GM23338 (cell line): ENCODE measurements at regions not wholly inside any gene's neighbourhood (a gene's known extent, or its start where the extent isn't known, plus 50 kb on each side); places are given as distances from the start of the nearest gene placed in this dataset.

ENCODE experiments used
- ATAC-seq: fragments of 200-7000 bp; cut with Tn5 transposase; 3 replicates; pipeline ENCODE4 v1.9.1; 2020
- DNase-seq: peaks from one replicate; pipeline ENCODE4 v3.0.0-alpha.2; 2015; ENCODE audit warnings: low spot score
- H2AFZ ChIP-seq: fragments of 200-600 bp; sonication (generic); 2 replicates; pipeline ENCODE4 v1.8.0; 2016; ENCODE audit warnings: antibody characterized with exemption, mild to moderate bottlenecking, moderate library complexity
- H3F3A ChIP-seq: fragments of 200-600 bp; sonication (generic); replicated peaks from 2 replicates; pipeline ENCODE4 v1.8.0; 2017; ENCODE audit warnings: antibody characterized with exemption, mixed run types, low read depth
- H3K27ac ChIP-seq: fragments of 200-600 bp; sonication (generic); 2 replicates; pipeline ENCODE4 v1.6.1; 2016; ENCODE audit warnings: low read depth
- H3K27me3 ChIP-seq: fragments of 200-600 bp; sonication (generic); 2 replicates; pipeline ENCODE4 v1.8.0; 2016; ENCODE audit warnings: mild to moderate bottlenecking, mixed run types, moderate library complexity; ENCODE audit not compliant: insufficient read depth
- H3K36me3 ChIP-seq: fragments of 200-600 bp; sonication (generic); 2 replicates; pipeline ENCODE4 v1.8.0; 2016; ENCODE audit warnings: mild to moderate bottlenecking; ENCODE audit not compliant: insufficient read depth
- H3K4me1 ChIP-seq: fragments of 200-600 bp; sonication (generic); 2 replicates; pipeline ENCODE4 v1.8.0; 2016; ENCODE audit warnings: mild to moderate bottlenecking, moderate library complexity; ENCODE audit not compliant: insufficient read depth
- H3K4me2 ChIP-seq: fragments of 200-600 bp; sonication (generic); 2 replicates; pipeline ENCODE4 v1.7.1; 2017; ENCODE audit warnings: mixed run types
- H3K4me3 ChIP-seq: fragments of 200-600 bp; sonication (generic); 2 replicates; pipeline ENCODE4 v1.6.1; 2016; ENCODE audit warnings: mixed run types
- H3K79me2 ChIP-seq: fragments of 200-600 bp; sonication (generic); replicated peaks from 2 replicates; pipeline ENCODE4 v1.8.0; 2017; ENCODE audit warnings: mild to moderate bottlenecking; ENCODE audit not compliant: insufficient read depth
- H3K9me2 ChIP-seq: fragments of 200-600 bp; sonication (generic); 2 replicates; pipeline ENCODE4 v1.8.0; 2017; ENCODE audit not compliant: insufficient read depth
- H4K20me1 ChIP-seq: fragments of 200-600 bp; sonication (generic); replicated peaks from 2 replicates; pipeline ENCODE4 v1.8.0; 2017; ENCODE audit warnings: mild to moderate bottlenecking; ENCODE audit not compliant: insufficient read depth
- H3K27ac Mint-ChIP-seq: 2 replicates; pipeline ENCODE4 v1.8.0; 2020; ENCODE audit warnings: inconsistent platforms, mild to moderate bottlenecking, moderate library complexity, mixed read lengths
- H3K27me3 Mint-ChIP-seq: 3 replicates; pipeline ENCODE4 v1.8.0; 2022; ENCODE audit warnings: low read depth, mild to moderate bottlenecking, moderate library complexity, mixed read lengths, inconsistent platforms; ENCODE audit not compliant: insufficient read depth, poor library complexity
- H3K36me3 Mint-ChIP-seq: 3 replicates; pipeline ENCODE4 v1.8.0; 2021; ENCODE audit warnings: low read depth, mild to moderate bottlenecking, inconsistent platforms, moderate library complexity, mixed read lengths
- H3K4me1 Mint-ChIP-seq: 3 replicates; pipeline ENCODE4 v1.8.0; 2020; ENCODE audit warnings: mild to moderate bottlenecking, inconsistent platforms, mixed read lengths
- H3K4me3 Mint-ChIP-seq: 3 replicates; pipeline ENCODE4 v1.8.0; 2021; ENCODE audit warnings: moderate library complexity, mild to moderate bottlenecking, inconsistent platforms, mixed read lengths
- H3K9me3 Mint-ChIP-seq: 3 replicates; pipeline ENCODE4 v1.8.0; 2020; ENCODE audit warnings: moderate library complexity, mild to moderate bottlenecking, inconsistent platforms, mixed read lengths
- EZH2 ChIP-seq: fragments of 200-600 bp; sonication (generic); IDR thresholded peaks from one replicate; pipeline ENCODE4 v1.8.0; 2017; ENCODE audit warnings: antibody characterized with exemption, mild to moderate bottlenecking, low read depth; ENCODE audit not compliant: unreplicated experiment
- JUNB ChIP-seq: IDR thresholded peaks from one replicate; pipeline ENCODE4 v1.6.1; 2016; ENCODE audit warnings: antibody characterized with exemption; ENCODE audit not compliant: unreplicated experiment
- NANOG ChIP-seq: IDR thresholded peaks from 2 replicates; pipeline ENCODE4 v1.6.1; 2016; ENCODE audit warnings: antibody characterized with exemption, borderline replicate concordance
- POLR2AphosphoS5 ChIP-seq: IDR thresholded peaks from 2 replicates; pipeline ENCODE4 v1.6.1; 2016; ENCODE audit warnings: antibody characterized with exemption, low read depth
- STAT1 ChIP-seq: IDR thresholded peaks from one replicate; pipeline ENCODE4 v1.6.1; 2016; ENCODE audit warnings: antibody characterized with exemption; ENCODE audit not compliant: unreplicated experiment
- TF ChIP-seq, protein P1 (sequence below): fragments of 250-450 bp; sonication (Bioruptor Pico); IDR thresholded peaks from 2 replicates; pipeline ENCODE4 v1.5.0; 2020; ENCODE audit warnings: mild to moderate bottlenecking, moderate library complexity
- TF ChIP-seq, protein P2 (sequence below), 2 experiments: fragments of 200-600 bp in 1 of 2; sonication (generic) in 1 of 2; conservative IDR thresholded peaks; 2 replicates each; pipeline versions ENCODE4 v1.5.1 to v1.6.1; 2016 to 2017; ENCODE audit warnings: antibody characterized with exemption in 2 of 2, low read depth in 2 of 2, mild to moderate bottlenecking in 2 of 2, moderate library complexity in 1 of 2

DNA sequence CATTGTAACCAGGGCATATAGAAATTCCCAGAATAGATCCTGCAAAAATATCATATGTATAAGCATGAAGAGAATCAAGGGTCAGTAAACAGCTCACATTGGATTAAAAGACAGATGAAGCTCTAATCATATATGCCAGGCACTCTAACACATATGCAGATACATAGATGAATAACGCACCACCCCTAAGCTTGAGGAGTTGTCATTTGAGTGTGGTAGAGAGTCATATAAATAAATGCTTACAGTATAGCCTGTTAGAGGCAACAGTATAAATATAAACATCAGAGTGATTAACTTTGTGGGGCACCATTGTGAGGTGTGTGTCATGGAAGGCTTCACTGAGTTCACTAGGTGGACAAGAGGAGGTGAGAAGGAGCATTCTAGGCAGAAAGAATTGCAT lies 346.7 kb upstream of the PRICKLE1 start (continued):
- TF ChIP-seq, protein P1, sequence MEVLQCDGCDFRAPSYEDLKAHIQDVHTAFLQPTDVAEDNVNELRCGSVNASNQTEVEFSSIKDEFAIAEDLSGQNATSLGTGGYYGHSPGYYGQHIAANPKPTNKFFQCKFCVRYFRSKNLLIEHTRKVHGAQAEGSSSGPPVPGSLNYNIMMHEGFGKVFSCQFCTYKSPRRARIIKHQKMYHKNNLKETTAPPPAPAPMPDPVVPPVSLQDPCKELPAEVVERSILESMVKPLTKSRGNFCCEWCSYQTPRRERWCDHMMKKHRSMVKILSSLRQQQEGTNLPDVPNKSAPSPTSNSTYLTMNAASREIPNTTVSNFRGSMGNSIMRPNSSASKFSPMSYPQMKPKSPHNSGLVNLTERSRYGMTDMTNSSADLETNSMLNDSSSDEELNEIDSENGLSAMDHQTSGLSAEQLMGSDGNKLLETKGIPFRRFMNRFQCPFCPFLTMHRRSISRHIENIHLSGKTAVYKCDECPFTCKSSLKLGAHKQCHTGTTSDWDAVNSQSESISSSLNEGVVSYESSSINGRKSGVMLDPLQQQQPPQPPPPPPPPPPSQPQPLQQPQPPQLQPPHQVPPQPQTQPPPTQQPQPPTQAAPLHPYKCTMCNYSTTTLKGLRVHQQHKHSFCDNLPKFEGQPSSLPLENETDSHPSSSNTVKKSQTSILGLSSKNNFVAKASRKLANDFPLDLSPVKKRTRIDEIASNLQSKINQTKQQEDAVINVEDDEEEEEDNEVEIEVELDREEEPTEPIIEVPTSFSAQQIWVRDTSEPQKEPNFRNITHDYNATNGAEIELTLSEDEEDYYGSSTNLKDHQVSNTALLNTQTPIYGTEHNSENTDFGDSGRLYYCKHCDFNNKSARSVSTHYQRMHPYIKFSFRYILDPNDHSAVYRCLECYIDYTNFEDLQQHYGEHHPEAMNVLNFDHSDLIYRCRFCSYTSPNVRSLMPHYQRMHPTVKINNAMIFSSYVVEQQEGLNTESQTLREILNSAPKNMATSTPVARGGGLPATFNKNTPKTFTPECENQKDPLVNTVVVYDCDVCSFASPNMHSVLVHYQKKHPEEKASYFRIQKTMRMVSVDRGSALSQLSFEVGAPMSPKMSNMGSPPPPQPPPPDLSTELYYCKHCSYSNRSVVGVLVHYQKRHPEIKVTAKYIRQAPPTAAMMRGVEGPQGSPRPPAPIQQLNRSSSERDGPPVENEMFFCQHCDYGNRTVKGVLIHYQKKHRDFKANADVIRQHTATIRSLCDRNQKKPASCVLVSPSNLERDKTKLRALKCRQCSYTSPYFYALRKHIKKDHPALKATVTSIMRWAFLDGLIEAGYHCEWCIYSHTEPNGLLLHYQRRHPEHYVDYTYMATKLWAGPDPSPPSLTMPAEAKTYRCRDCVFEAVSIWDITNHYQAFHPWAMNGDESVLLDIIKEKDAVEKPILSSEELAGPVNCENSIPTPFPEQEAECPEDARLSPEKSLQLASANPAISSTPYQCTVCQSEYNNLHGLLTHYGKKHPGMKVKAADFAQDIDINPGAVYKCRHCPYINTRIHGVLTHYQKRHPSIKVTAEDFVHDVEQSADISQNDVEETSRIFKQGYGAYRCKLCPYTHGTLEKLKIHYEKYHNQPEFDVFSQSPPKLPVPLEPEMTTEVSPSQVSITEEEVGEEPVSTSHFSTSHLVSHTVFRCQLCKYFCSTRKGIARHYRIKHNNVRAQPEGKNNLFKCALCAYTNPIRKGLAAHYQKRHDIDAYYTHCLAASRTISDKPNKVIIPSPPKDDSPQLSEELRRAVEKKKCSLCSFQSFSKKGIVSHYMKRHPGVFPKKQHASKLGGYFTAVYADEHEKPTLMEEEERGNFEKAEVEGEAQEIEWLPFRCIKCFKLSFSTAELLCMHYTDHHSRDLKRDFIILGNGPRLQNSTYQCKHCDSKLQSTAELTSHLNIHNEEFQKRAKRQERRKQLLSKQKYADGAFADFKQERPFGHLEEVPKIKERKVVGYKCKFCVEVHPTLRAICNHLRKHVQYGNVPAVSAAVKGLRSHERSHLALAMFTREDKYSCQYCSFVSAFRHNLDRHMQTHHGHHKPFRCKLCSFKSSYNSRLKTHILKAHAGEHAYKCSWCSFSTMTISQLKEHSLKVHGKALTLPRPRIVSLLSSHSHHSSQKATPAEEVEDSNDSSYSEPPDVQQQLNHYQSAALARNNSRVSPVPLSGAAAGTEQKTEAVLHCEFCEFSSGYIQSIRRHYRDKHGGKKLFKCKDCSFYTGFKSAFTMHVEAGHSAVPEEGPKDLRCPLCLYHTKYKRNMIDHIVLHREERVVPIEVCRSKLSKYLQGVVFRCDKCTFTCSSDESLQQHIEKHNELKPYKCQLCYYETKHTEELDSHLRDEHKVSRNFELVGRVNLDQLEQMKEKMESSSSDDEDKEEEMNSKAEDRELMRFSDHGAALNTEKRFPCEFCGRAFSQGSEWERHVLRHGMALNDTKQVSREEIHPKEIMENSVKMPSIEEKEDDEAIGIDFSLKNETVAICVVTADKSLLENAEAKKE (CRISPR knock-in tag): no peak
- TF ChIP-seq NANOG: no peak
- no peak for TF ChIP-seq POLR2AphosphoS5
- TF ChIP-seq JUNB: no peak
- TF ChIP-seq STAT1: no peak

DNA sequence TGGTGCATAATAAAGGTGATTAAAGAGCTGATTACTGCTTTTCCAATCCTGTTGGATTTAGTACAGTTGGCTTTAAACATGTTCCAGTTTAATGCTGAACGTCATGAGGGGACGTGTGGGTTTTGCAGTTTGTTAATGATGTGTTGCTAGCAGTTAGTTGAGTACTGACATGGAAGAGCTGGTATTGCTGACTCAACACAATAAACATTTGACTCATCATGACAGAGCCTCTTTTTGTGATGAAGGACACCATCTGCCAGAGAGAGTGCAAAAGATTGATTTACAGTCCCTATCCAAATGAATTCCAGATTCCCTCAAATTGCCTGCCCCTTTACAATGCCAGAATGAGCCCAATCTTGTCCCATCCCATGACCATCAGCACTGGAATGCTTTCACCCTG lies 346.2 kb upstream of the PRICKLE1 start:
- no peaks in the 10 kb centered on the region; the same call in 1 of the 2 replicates for H3K4me1 ChIP-seq
- H3K36me3 Mint-ChIP-seq: peaks cover 3% of the 10 kb centered on the region; the same call in 2 of the 3 replicates
- H3K27ac Mint-ChIP-seq: no peak overlapping the region
- H4K20me1 ChIP-seq: no peaks in the 10 kb centered on the region
- DNase-seq (no peak), ATAC-seq (no peak)
- no peak overlapping the region for H2AFZ ChIP-seq
- no peaks in the 10 kb centered on the region for H3K27me3 ChIP-seq
- no peaks in the 10 kb centered on the region for H3K79me2 ChIP-seq
- peaks cover 6% of the 10 kb centered on the region; the same call in 1 of the 2 replicates for H3K9me2 ChIP-seq
- peaks cover 12% of the 10 kb centered on the region; the same call in 2 of the 3 replicates for H3K4me1 Mint-ChIP-seq
- H3F3A ChIP-seq: no peaks in the 10 kb centered on the region
- no peak overlapping the region for H3K27ac ChIP-seq
- no peak overlapping the region for H3K4me3 Mint-ChIP-seq
- peaks cover 3% of the 10 kb centered on the region; the same call in 2 of the 3 replicates for H3K9me3 Mint-ChIP-seq
- no peak overlapping the region for H3K4me3 ChIP-seq
- H3K4me2 ChIP-seq: no peak overlapping the region
- no peaks in the 10 kb centered on the region for H3K36me3 ChIP-seq
- no peaks in the 10 kb centered on the region for H3K27me3 Mint-ChIP-seq
- TF ChIP-seq JUNB: no peak
- TF ChIP-seq, protein P2, sequence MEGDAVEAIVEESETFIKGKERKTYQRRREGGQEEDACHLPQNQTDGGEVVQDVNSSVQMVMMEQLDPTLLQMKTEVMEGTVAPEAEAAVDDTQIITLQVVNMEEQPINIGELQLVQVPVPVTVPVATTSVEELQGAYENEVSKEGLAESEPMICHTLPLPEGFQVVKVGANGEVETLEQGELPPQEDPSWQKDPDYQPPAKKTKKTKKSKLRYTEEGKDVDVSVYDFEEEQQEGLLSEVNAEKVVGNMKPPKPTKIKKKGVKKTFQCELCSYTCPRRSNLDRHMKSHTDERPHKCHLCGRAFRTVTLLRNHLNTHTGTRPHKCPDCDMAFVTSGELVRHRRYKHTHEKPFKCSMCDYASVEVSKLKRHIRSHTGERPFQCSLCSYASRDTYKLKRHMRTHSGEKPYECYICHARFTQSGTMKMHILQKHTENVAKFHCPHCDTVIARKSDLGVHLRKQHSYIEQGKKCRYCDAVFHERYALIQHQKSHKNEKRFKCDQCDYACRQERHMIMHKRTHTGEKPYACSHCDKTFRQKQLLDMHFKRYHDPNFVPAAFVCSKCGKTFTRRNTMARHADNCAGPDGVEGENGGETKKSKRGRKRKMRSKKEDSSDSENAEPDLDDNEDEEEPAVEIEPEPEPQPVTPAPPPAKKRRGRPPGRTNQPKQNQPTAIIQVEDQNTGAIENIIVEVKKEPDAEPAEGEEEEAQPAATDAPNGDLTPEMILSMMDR (conservative IDR thresholded peaks at IDR 0.05; ENCODE audit: low read depth in 2 of 2): no peak
- TF ChIP-seq, protein P1 (CRISPR knock-in tag): no peak
- no peak for TF ChIP-seq EZH2
- TF ChIP-seq STAT1: no peak
